GM23338 (cell line): ENCODE measurements at regions not wholly inside any gene's neighbourhood (a gene's known extent, or its start where the extent isn't known, plus 50 kb on each side); places are given as distances from the start of the nearest gene placed in this dataset.

Experiments used
- CREB1 ChIP-seq: fragments of 250-450 bp; sonication (Bioruptor Pico); IDR thresholded peaks from 2 replicates; pipeline ENCODE4 v1.5.0; 2020; ENCODE audit warnings: low read depth, mild to moderate bottlenecking, moderate library complexity
- CTCF ChIP-seq, 2 experiments: fragments of 200-600 bp in 1 of 2; sonication (generic) in 1 of 2; conservative IDR thresholded peaks; 2 replicates each; pipeline versions ENCODE4 v1.5.1 to v1.6.1; 2016 to 2017; ENCODE audit warnings: antibody characterized with exemption in 2 of 2, low read depth in 2 of 2, mild to moderate bottlenecking in 2 of 2, moderate library complexity in 1 of 2
- EZH2 ChIP-seq: fragments of 200-600 bp; sonication (generic); IDR thresholded peaks from one replicate; pipeline ENCODE4 v1.8.0; 2017; ENCODE audit warnings: antibody characterized with exemption, mild to moderate bottlenecking, low read depth; ENCODE audit not compliant: unreplicated experiment
- EZH2phosphoT487 ChIP-seq: fragments of 200-600 bp; sonication (generic); IDR thresholded peaks from one replicate; pipeline ENCODE4 v1.8.1; 2018; ENCODE audit warnings: antibody characterized with exemption; ENCODE audit not compliant: unreplicated experiment
- JUNB ChIP-seq: IDR thresholded peaks from one replicate; pipeline ENCODE4 v1.6.1; 2016; ENCODE audit warnings: antibody characterized with exemption; ENCODE audit not compliant: unreplicated experiment
- NANOG ChIP-seq: IDR thresholded peaks from 2 replicates; pipeline ENCODE4 v1.6.1; 2016; ENCODE audit warnings: antibody characterized with exemption, borderline replicate concordance
- POLR2AphosphoS5 ChIP-seq: IDR thresholded peaks from 2 replicates; pipeline ENCODE4 v1.6.1; 2016; ENCODE audit warnings: antibody characterized with exemption, low read depth
- REST ChIP-seq: IDR thresholded peaks from one replicate; pipeline ENCODE4 v1.6.1; 2018; ENCODE audit warnings: antibody characterized with exemption; ENCODE audit not compliant: unreplicated experiment
- STAT1 ChIP-seq: IDR thresholded peaks from one replicate; pipeline ENCODE4 v1.6.1; 2016; ENCODE audit warnings: antibody characterized with exemption; ENCODE audit not compliant: unreplicated experiment

GRCh38 chr17:77422104-77422747 lies 281.5 kb downstream of the SEC14L1 start:
- TF ChIP-seq STAT1: no peak
- no peak for TF ChIP-seq EZH2
- TF ChIP-seq CTCF (conservative IDR thresholded peaks at IDR 0.05; ENCODE audit: low read depth in 2 of 2): no peak
- no peak for TF ChIP-seq POLR2AphosphoS5
- no peak for TF ChIP-seq EZH2phosphoT487
- TF ChIP-seq NANOG: no peak
- TF ChIP-seq CREB1 (CRISPR knock-in tag): no peak
- no peak for TF ChIP-seq JUNB
- TF ChIP-seq REST: no peak
